ENCODE measurements at regions not wholly inside any gene's neighbourhood (a gene's known extent, or its start where the extent isn't known, plus 50 kb on each side); places are given as distances from the start of the nearest gene placed in this dataset. TPM values are rescaled to one million over a fixed set of nuclear protein-coding genes. Genes with fewer than 3 reads are reported as not detected.

DNA sequence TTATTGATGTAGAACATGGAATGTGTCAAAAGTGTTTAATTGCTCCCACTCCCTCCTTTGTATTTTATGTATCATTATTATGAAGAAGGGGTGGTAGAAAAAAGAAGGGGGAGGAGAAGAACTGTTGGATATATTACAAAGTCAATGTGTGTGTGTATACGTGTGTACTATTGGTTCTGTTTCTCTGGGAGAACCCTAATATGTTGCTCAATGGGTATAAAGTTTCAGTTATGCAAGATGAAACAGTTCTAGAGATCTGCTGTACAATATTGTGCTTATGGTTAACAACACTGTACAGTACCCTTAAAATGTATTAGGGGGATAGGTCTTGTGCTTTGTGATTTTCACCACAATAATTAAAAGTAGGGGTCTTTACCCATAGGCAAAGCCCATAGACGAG, 58.1 kb upstream of the ZC3H15 start:
- H3K27ac ChIP-seq, result no peak overlapping the region
- WGBS, 2 donors, result 88 to 91% methylated on average over 2 of the region's 2 CpGs
- H3K4me1 ChIP-seq, result no peaks in the 10 kb centered on the region
- no peak overlapping the region for H3K4me3 ChIP-seq
- no peaks in the 10 kb centered on the region for H3K9me3 ChIP-seq
- no peaks in the 10 kb centered on the region for H3K27me3 ChIP-seq
- peaks cover 0 to 2% (median 0%) of the 10 kb centered on the region in 3 donors for H3K36me3 ChIP-seq
- no peak for TF ChIP-seq CTCF (IDR thresholded peaks at IDR 0.05)
- TF ChIP-seq POLR2A (IDR thresholded peaks at IDR 0.05), result no peak
- no peak for TF ChIP-seq EP300 (IDR thresholded peaks at IDR 0.05)
- no peak for DNase-seq (ENCODE audit: low spot score in 2 of 2)

DNA sequence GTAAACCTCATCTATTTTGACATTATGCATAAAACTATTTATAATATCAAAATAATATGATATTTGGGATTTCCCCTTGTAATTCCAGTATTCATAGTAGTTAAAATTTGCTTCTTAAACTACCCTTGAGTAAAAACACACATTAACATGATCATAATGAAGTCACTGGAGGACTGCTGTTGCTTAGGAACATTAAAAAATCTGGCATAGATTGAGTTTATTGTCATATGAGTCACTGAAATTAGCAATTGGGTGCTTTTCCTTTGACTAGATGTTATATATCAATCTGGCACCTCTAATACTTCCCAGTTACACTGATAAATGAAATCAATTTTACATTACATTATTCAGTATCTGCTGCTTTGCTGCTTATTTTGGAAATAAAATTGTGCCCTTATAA, 57.0 kb upstream of the ZC3H15 start:
- no peaks in the 10 kb centered on the region for H3K9me3 ChIP-seq
- H3K27me3 ChIP-seq, result no peaks in the 10 kb centered on the region
- no peak for DNase-seq (ENCODE audit: low spot score in 2 of 2)
- no peaks in the 10 kb centered on the region for H3K4me1 ChIP-seq
- TF ChIP-seq POLR2A (IDR thresholded peaks at IDR 0.05), result no peak
- no peak for TF ChIP-seq EP300 (IDR thresholded peaks at IDR 0.05)
- no peak for TF ChIP-seq CTCF (IDR thresholded peaks at IDR 0.05)
- no peak overlapping the region for H3K27ac ChIP-seq
- no peak overlapping the region for H3K4me3 ChIP-seq
- peaks cover 0 to 12% (median 0%) of the 10 kb centered on the region in 3 donors for H3K36me3 ChIP-seq

GRCh38 chr2:186431306-186431705, 54.8 kb upstream of the ZC3H15 start:
- Histone ChIP-seq H3K4me1 (no peaks in the 10 kb centered on the region), H3K27me3 (no peaks in the 10 kb centered on the region), H3K27ac (no peak overlapping the region), H3K9me3 (no peaks in the 10 kb centered on the region), H3K36me3 (peaks cover 0 to 32% (median 0%) of the 10 kb centered on the region in 3 donors), H3K4me3 (no peak overlapping the region)
- TF ChIP-seq POLR2A (IDR thresholded peaks at IDR 0.05) (no peak), CTCF (IDR thresholded peaks at IDR 0.05) (no peak), EP300 (IDR thresholded peaks at IDR 0.05) (no peak)
- DNase-seq (ENCODE audit: low spot score in 2 of 2), result no peak
- WGBS, 2 donors, result 86 to 91% methylated on average over 6 of the region's 6 CpGs

GRCh38 chr2:186433040-186433439, 53.0 kb upstream of the ZC3H15 start:
- no peak overlapping the region for H3K27ac ChIP-seq
- H3K27me3 ChIP-seq, result no peaks in the 10 kb centered on the region
- no peak for TF ChIP-seq CTCF (IDR thresholded peaks at IDR 0.05)
- no peak for TF ChIP-seq POLR2A (IDR thresholded peaks at IDR 0.05)
- TF ChIP-seq EP300 (IDR thresholded peaks at IDR 0.05), result no peak
- 93% methylated on average over 6 of the region's 6 CpGs for WGBS, 2 donors
- H3K9me3 ChIP-seq, result no peaks in the 10 kb centered on the region
- no peak for DNase-seq (ENCODE audit: low spot score in 2 of 2)
- H3K4me3 ChIP-seq, result no peak overlapping the region
- no peaks in the 10 kb centered on the region for H3K4me1 ChIP-seq
- H3K36me3 ChIP-seq, result peaks cover 0 to 40% (median 0%) of the 10 kb centered on the region in 3 donors

GRCh38 chr2:186433777-186434432, 52.2 kb upstream of the ZC3H15 start:
- no peak for DNase-seq (ENCODE audit: low spot score in 2 of 2)
- no peak overlapping the region for H3K27ac ChIP-seq
- no peaks in the 10 kb centered on the region for H3K27me3 ChIP-seq
- H3K4me1 ChIP-seq, result no peaks in the 10 kb centered on the region
- 94 to 96% methylated on average over 7 of the region's 7 CpGs for WGBS, 2 donors
- H3K9me3 ChIP-seq, result no peaks in the 10 kb centered on the region
- H3K36me3 ChIP-seq, result peaks cover 0 to 40% (median 3%) of the 10 kb centered on the region in 3 donors
- H3K4me3 ChIP-seq, result no peak overlapping the region
- TF ChIP-seq CTCF (IDR thresholded peaks at IDR 0.05) (no peak), EP300 (IDR thresholded peaks at IDR 0.05) (no peak), POLR2A (IDR thresholded peaks at IDR 0.05) (no peak)

Small RNA genes lying in the stretch of these regions (small RNA-seq; reads per million reads assigned to genes)
- not detected for gene AC104058.1
